Head of caudate nucleus (tissue), 42 donors: ENCODE measurements at regions not wholly inside any gene's neighbourhood (a gene's known extent, or its start where the extent isn't known, plus 50 kb on each side); places are given as distances from the start of the nearest gene placed in this dataset.

ENCODE experiments used
- DNase-seq, 42 donors: peaks; one replicate each; pipeline versions ENCODE4 v3.0.0 to v3.0.0-alpha.2; 2020 to 2021; ENCODE audit warnings: mixed read lengths in 7 of 42
- intact Hi-C: fragments of 100-400 bp; cut with DNase I; formaldehyde crosslinking; loops from one replicate; pipeline ENCODE4 v1.15.0; 2022

GRCh38 chr22:27685970-27686369 lies 115.6 kb downstream of the MN1 start:
- no peak for DNase-seq
- intact Hi-C loops = no loop called here

- peak; percentile 43 to 94 (median 84) for DNase-seq
- intact Hi-C loops = no loop called here
These were observed 115.0 kb downstream of the MN1 start for GRCh38 chr22:27686534-27686933.

GRCh38 chr22:27687984-27688545 lies 113.5 kb downstream of the MN1 start:
- DNase-seq = no peak
- intact Hi-C loops = no loop called here

- intact Hi-C loops = no loop called here
- DNase-seq = no peak
These were observed 111.9 kb downstream of the MN1 start for GRCh38 chr22:27689664-27690063.

GRCh38 chr22:27690599-27690998 lies 111.0 kb downstream of the MN1 start:
- no peak for DNase-seq
- intact Hi-C loops = no loop called here

GRCh38 chr22:27692243-27692642 lies 109.3 kb downstream of the MN1 start:
- intact Hi-C loops = no loop called here

GRCh38 chr22:27695925-27696324 lies 105.6 kb downstream of the MN1 start:
- no peak for DNase-seq
- intact Hi-C loops = no loop called here

More at GRCh38 chr22:27692243-27692642, 109.3 kb downstream of the MN1 start:
- no peak for DNase-seq

GRCh38 chr22:27697888-27698287 lies 103.7 kb downstream of the MN1 start:
- intact Hi-C loops = no loop called here

More at GRCh38 chr22:27697888-27698287, 103.7 kb downstream of the MN1 start:
- DNase-seq = no peak
